ENCODE measurements at regions not wholly inside any gene's neighbourhood (a gene's known extent, or its start where the extent isn't known, plus 50 kb on each side); places are given as distances from the start of the nearest gene placed in this dataset.

GRCh38 chr7:68438811-68439210 lies 1159.5 kb upstream of the AUTS2 start:
- TF ChIP-seq CTCF (conservative IDR thresholded peaks at IDR 0.05; ENCODE audit: low read depth, low read length) (no peak), RAD21 (IDR thresholded peaks at IDR 0.05; ENCODE audit: low read length) (no peak), BHLHE40 (IDR thresholded peaks at IDR 0.05; ENCODE audit: low read depth, low read length) (no peak), POLR2A (IDR thresholded peaks at IDR 0.05; ENCODE audit: low read depth, low read length) (no peak), ELK1 (IDR thresholded peaks at IDR 0.05; ENCODE audit: borderline replicate concordance, low read depth, low read length) (no peak), MAZ (IDR thresholded peaks at IDR 0.05; ENCODE audit: borderline replicate concordance, low read depth, low read length) (no peak), FOS (IDR thresholded peaks at IDR 0.05; ENCODE audit: low read depth, low read length) (no peak), CHD1 (IDR thresholded peaks at IDR 0.05; ENCODE audit: low read depth, low read length) (no peak), USF2 (IDR thresholded peaks at IDR 0.05; ENCODE audit: low read depth, low read length) (no peak), CEBPB (IDR thresholded peaks at IDR 0.05; ENCODE audit: low read depth, low read length) (no peak), SMC3 (IDR thresholded peaks at IDR 0.05; ENCODE audit: low read depth, low read length) (no peak), RFX5 (IDR thresholded peaks at IDR 0.05; ENCODE audit: low read depth, low read length) (no peak), RCOR1 (IDR thresholded peaks at IDR 0.05; ENCODE audit: insufficient replicate concordance, low read length) (no peak), MXI1 (IDR thresholded peaks at IDR 0.05; ENCODE audit: borderline replicate concordance, low read depth, low read length) (no peak)

Measured in IMR-90 (cell line).